B cell (primary cell): ENCODE measurements at regions not wholly inside any gene's neighbourhood (a gene's known extent, or its start where the extent isn't known, plus 50 kb on each side); places are given as distances from the start of the nearest gene placed in this dataset.

Experiments used
- ATAC-seq: fragments of 200-7000 bp; cut with Tn5 transposase; one replicate; pipeline ENCODE4 v1.10.0; 2021; ENCODE audit warnings: low read depth, mild to moderate bottlenecking, moderate number of reproducible peaks, moderate library complexity
- CTCF ChIA-PET: fragments of 350-600 bp; sonication (Branson Sonifier 250); formaldehyde crosslinking; loops from one replicate; lab custom pipeline; 2021; ENCODE audit warnings: antibody characterized with exemption, inconsistent platforms; lab: Charles Lee
- POLR2A ChIA-PET: fragments of 350-600 bp; sonication (Branson Sonifier 250); formaldehyde crosslinking; loops from one replicate; lab custom pipeline; 2021; ENCODE audit warnings: antibody characterized with exemption; lab: Charles Lee
- DNase-seq: peaks from one replicate; pipeline ENCODE4 v3.0.0; 2013
- H2AFZ ChIP-seq: 2 replicates; pipeline ENCODE4 v1.6.1; 2012; ENCODE audit warnings: mild to moderate bottlenecking, low read depth, low read length; ENCODE audit not compliant: insufficient read depth, poor library complexity, severe bottlenecking
- H3K27ac ChIP-seq, 2 donors: 1 replicate in 1 of 2; 2 replicates in 1 of 2; pipeline ENCODE4 v1.5.1; 2012 to 2013; ENCODE audit warnings: low read length in 2 of 2, mild to moderate bottlenecking in 2 of 2, moderate library complexity in 1 of 2
- H3K27me3 ChIP-seq, 4 experiments: fragments of 200-600 bp in 1 of 4; sonication (generic) in 1 of 4; replicated peaks in 1 of 4; 1 replicate in 2 of 4; 2 replicates in 2 of 4; pipeline versions ENCODE4 v1.6.1 to v1.7.0; 2013 to 2016; ENCODE audit warnings: low read length in 3 of 4, mild to moderate bottlenecking in 2 of 4, mixed read lengths in 1 of 4, moderate library complexity in 1 of 4; ENCODE audit not compliant: insufficient read depth in 4 of 4, control insufficient read depth in 3 of 4; ENCODE audit errors: control extremely low read depth in 1 of 4
- H3K36me3 ChIP-seq, 2 experiments: replicated peaks in 1 of 2; 1 replicate in 1 of 2; 2 replicates in 1 of 2; pipeline versions ENCODE4 v1.6.1 to v1.7.1; 2013; ENCODE audit warnings: low read length in 1 of 2; ENCODE audit not compliant: insufficient read depth in 2 of 2, control insufficient read depth in 1 of 2; ENCODE audit errors: control extremely low read depth in 1 of 2, extremely low read depth in 1 of 2
- H3K4me1 ChIP-seq, 2 donors: fragments of 200-600 bp in 1 of 2; sonication (generic) in 1 of 2; 1 replicate in 1 of 2; 2 replicates in 1 of 2; pipeline versions ENCODE4 v1.5.1 to v1.6.1; 2013 to 2017; ENCODE audit warnings: low read length in 2 of 2; ENCODE audit not compliant: control insufficient read depth in 2 of 2, insufficient read depth in 2 of 2
- H3K4me2 ChIP-seq: replicated peaks from 2 replicates; pipeline ENCODE3; 2012; ENCODE audit warnings: mild to moderate bottlenecking, low read depth, low read length; ENCODE audit not compliant: poor library complexity, severe bottlenecking
- H3K4me3 ChIP-seq, 5 experiments: fragments of 200-600 bp in 1 of 5; sonication (generic) in 1 of 5; 1 replicate in 3 of 5; 2 replicates in 2 of 5; pipeline versions ENCODE4 v1.5.1 to v1.7.0; 2011 to 2016; ENCODE audit warnings: low read length in 4 of 5, mild to moderate bottlenecking in 4 of 5, low read depth in 2 of 5, control low read depth in 1 of 5, moderate library complexity in 1 of 5; ENCODE audit not compliant: insufficient read depth in 1 of 5; ENCODE audit errors: control extremely low read depth in 1 of 5, extremely low read depth in 1 of 5
- H3K79me2 ChIP-seq: fragments of 200-600 bp; sonication (generic); one replicate; pipeline ENCODE4 v1.6.0; 2016; ENCODE audit warnings: low read length; ENCODE audit not compliant: control insufficient read depth, insufficient read depth
- H3K9ac ChIP-seq: fragments of 200-600 bp; sonication (generic); 2 replicates; pipeline ENCODE4 v1.6.1; 2017; ENCODE audit warnings: mild to moderate bottlenecking, low read length, moderate library complexity
- H3K9me3 ChIP-seq, 3 donors: one replicate each; pipeline versions ENCODE4 v1.6.1 to v1.7.1; 2013; ENCODE audit warnings: low read length in 2 of 3; ENCODE audit not compliant: control insufficient read depth in 2 of 3, insufficient read depth in 1 of 3; ENCODE audit errors: control extremely low read depth in 1 of 3
- H4K20me1 ChIP-seq: 2 replicates; pipeline ENCODE4 v1.6.0; 2012; ENCODE audit warnings: mild to moderate bottlenecking, low read length; ENCODE audit not compliant: insufficient read depth, control insufficient read depth, poor library complexity, severe bottlenecking
- H3K27ac Mint-ChIP-seq: one replicate; pipeline ENCODE4 v1.8.0; 2021; ENCODE audit warnings: mixed read lengths
- H3K27me3 Mint-ChIP-seq: one replicate; pipeline ENCODE4 v1.8.0; 2021; ENCODE audit warnings: mixed read lengths
- H3K4me1 Mint-ChIP-seq: one replicate; pipeline ENCODE4 v1.8.0; 2021; ENCODE audit warnings: mixed read lengths
- H3K4me3 Mint-ChIP-seq: one replicate; pipeline ENCODE4 v1.8.0; 2021; ENCODE audit warnings: mixed read lengths
- H3K9me3 Mint-ChIP-seq: one replicate; pipeline ENCODE4 v1.8.0; 2022; ENCODE audit warnings: mixed read lengths; ENCODE audit not compliant: insufficient read depth
- CTCF ChIP-seq: fragments of 200-600 bp; IDR thresholded peaks from one replicate; pipeline ENCODE4 v1.8.0; 2022; ENCODE audit warnings: antibody characterized with exemption, mild to moderate bottlenecking
- EZH2 ChIP-seq: IDR thresholded peaks from 2 replicates; pipeline ENCODE4 v1.6.1; 2012; ENCODE audit warnings: borderline replicate concordance, low read depth, mild to moderate bottlenecking, moderate library complexity, low read length; ENCODE audit not compliant: insufficient read depth, poor library complexity, severe bottlenecking
- WGBS: methylation state at CpG from one replicate; pipeline ENCODE4 v1.1.5; 2013; ENCODE audit warnings: missing lambda C conversion rate; ENCODE audit not compliant: insufficient coverage; 5-methylcytosine and 5-hydroxymethylcytosine counted together
- intact Hi-C: fragments of 100-400 bp; cut with micrococcal nuclease; formaldehyde crosslinking; loops from one replicate; pipeline ENCODE4 v1.10.0; 2022

- H3K27me3 Mint-ChIP-seq: no peaks in the 10 kb centered on the region
- Histone ChIP-seq H3K36me3 (no peaks in the 10 kb centered on the region), H3K9me3 (peaks cover 0 to 6% (median 0%) of the 10 kb centered on the region in 3 donors), H3K4me2 (no peak overlapping the region), H3K27ac (no peak overlapping the region), H4K20me1 (no peaks in the 10 kb centered on the region), H3K4me1 (no peaks in the 10 kb centered on the region), H2AFZ (no peak overlapping the region), H3K4me3 (no peak overlapping the region), H3K79me2 (no peaks in the 10 kb centered on the region), H3K9ac (no peak overlapping the region), H3K27me3 (no peaks in the 10 kb centered on the region)
- ChIA-PET CTCF (no interaction called here), POLR2A (no interaction called here)
- DNase-seq: no peak
- no peak for ATAC-seq
- TF ChIP-seq EZH2: no peak
- TF ChIP-seq CTCF: no peak
- peaks cover 2% of the 10 kb centered on the region for H3K9me3 Mint-ChIP-seq
- no peaks in the 10 kb centered on the region for H3K4me1 Mint-ChIP-seq
- no peak overlapping the region for H3K4me3 Mint-ChIP-seq
- no peak overlapping the region for H3K27ac Mint-ChIP-seq
- intact Hi-C loops: no loop called here
Observed at GRCh38 chr4:4694827-4695226, 153.0 kb upstream of the STX18 start.

DNA sequence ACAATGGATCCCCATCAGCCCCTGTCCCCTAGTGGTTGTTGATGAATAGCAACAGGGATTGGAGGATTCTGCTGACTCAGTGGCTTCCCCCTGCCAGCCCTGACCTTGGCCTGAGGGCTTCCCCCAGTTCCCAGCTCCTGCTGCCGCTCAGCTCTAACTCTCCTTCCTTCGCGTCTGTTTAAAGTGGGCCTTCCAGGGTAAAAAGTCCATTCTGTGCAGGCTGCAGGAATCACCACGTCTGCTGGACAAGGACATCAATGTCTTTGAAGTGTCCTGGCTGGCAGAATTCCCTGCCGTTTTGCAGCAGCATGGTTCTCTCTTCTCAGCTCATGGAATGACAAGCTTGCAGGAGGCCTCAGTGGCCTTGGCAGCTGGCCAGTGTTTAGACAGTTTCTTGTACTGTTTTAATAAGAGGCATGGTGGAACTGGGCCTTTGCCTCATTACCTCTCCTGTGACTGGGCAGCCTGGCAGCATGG lies 152.5 kb upstream of the STX18 start:
- H3K4me3 Mint-ChIP-seq: no peak overlapping the region
- no peak overlapping the region for H3K27ac Mint-ChIP-seq
- H3K4me1 Mint-ChIP-seq: no peaks in the 10 kb centered on the region
- H3K9me3 ChIP-seq: peaks cover 0 to 6% (median 0%) of the 10 kb centered on the region in 3 donors
- H3K4me2 ChIP-seq: no peak overlapping the region
- H3K79me2 ChIP-seq: no peaks in the 10 kb centered on the region
- CTCF ChIA-PET: no interaction called here
- no peak overlapping the region for H3K27ac ChIP-seq
- TF ChIP-seq EZH2 (no peak), CTCF (no peak)
- H3K9ac ChIP-seq: no peak overlapping the region
- H4K20me1 ChIP-seq: no peaks in the 10 kb centered on the region
- H3K4me3 ChIP-seq: no peak overlapping the region
- no peaks in the 10 kb centered on the region for H3K36me3 ChIP-seq
- H3K27me3 Mint-ChIP-seq: no peaks in the 10 kb centered on the region
- no peaks in the 10 kb centered on the region for H3K27me3 ChIP-seq
- intact Hi-C loops: no loop called here
- ATAC-seq (no peak), DNase-seq (no peak)
- peaks cover 2% of the 10 kb centered on the region for H3K9me3 Mint-ChIP-seq
- POLR2A ChIA-PET: no interaction called here
- 98% methylated on average over 5 of the region's 5 CpGs for WGBS
- H2AFZ ChIP-seq: no peak overlapping the region
- H3K4me1 ChIP-seq: no peaks in the 10 kb centered on the region
